HUDEP-2 (cell line): ENCODE measurements at regions not wholly inside any gene's neighbourhood (a gene's known extent, or its start where the extent isn't known, plus 50 kb on each side); places are given as distances from the start of the nearest gene placed in this dataset.

Experiments used
- DNase-seq, 76 experiments: peaks; one replicate each; lab custom pipeline; 2025; ENCODE audit not compliant: unreplicated experiment in 76 of 76; lab: John Stamatoyannopoulos, UW

- no peak for DNase-seq
Observed at GRCh38 chr9:80448996-80449395, 877.2 kb downstream of the TLE4 start.

DNA sequence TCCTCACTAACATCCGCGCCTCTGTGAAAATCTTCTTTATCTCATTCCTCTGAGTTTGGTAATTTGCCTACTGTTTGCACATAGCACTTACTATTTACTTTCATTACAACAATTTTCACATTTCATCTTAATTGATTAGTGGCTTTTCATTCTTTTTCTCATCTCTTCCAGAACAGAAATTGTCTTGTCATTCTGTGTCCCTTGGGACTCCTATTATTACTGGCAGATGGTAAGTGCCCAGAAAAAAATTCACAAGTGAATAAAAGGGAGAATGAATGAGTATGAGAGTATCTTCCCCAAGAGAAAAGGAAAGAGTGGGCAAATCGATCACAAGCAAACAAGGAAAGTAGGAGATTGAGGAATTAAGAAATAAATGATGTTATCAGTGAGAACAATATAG, 876.1 kb downstream of the TLE4 start:
- no peak for DNase-seq

GRCh38 chr9:80440724-80441123, 869.0 kb downstream of the TLE4 start:
- DNase-seq = no peak

- no peak for DNase-seq
Observed at GRCh38 chr9:80437825-80438224, 866.1 kb downstream of the TLE4 start.

DNA sequence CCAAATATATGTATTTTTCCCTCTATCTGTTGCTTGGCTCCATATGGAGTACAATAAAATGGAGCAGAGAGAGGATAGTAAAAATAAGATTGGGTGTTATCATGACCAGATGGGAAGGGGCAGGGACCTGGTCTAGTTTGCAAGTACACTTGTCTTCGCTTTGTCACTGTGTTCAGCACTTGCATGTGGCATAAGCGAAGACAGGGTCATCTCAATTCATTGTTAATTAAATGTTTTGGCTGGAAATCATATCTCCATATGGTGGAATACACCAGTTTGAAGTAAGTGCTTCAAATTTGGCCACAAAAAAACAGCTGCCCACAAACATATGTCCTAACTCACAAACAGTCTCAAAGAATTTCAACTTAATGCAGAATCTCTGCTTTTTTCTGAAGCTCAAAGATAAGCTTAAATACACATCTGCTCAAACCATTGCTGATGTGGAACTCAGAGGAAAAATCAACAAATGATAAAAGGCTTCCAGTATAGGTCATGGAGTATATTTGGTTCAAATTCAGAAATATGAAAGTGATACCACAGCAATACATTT, 865.4 kb downstream of the TLE4 start:
- DNase-seq = no peak

DNA sequence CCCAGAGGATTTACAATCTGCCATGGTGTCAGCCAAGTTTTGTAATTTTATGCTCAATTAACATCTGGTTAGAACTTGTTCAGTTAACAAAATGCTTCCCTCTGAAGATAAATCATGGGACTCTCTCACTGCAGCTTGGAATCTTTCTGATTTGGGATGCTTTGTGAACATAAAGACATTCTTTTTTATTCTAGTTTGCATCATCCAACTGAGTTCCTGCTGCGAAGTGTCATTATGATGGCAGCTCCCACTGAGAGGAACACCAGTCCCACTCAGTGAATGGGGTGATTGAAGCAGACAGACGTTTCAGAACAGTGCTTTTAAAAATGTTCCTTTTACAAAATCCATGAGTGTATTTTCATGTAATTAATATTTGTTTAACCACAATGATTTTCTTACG, 863.8 kb downstream of the TLE4 start:
- no peak for DNase-seq

GRCh38 chr9:80426992-80427391, 855.2 kb downstream of the TLE4 start:
- DNase-seq = no peak

GRCh38 chr9:80417211-80417773, 845.5 kb downstream of the TLE4 start:
- no peak for DNase-seq

- no peak for DNase-seq
Observed at GRCh38 chr9:80410106-80410505, 838.3 kb downstream of the TLE4 start.

GRCh38 chr9:80407220-80407619, 835.5 kb downstream of the TLE4 start:
- DNase-seq = no peak

- no peak for DNase-seq
Observed at GRCh38 chr9:80401243-80401642, 829.5 kb downstream of the TLE4 start.

GRCh38 chr9:80400624-80401230, 829.0 kb downstream of the TLE4 start:
- no peak for DNase-seq

DNA sequence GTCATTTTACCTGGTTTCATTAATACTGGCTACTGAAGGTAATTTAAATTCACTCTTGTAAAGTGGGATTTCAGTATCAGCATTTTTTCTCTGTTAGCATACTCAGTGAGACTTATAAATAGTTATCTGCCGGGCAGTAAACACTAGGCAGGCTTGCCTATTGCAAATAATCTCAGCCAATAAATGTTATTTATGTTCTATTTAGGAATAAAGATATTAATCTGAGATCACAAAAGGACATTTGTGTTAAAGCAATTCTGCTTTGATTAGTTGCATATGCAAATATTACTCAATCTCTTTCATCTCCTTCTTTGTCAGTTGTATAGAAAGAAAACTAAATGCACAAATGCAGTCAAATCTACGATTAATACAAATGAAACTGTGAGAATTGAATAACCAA, 827.8 kb downstream of the TLE4 start:
- no peak for DNase-seq

DNA sequence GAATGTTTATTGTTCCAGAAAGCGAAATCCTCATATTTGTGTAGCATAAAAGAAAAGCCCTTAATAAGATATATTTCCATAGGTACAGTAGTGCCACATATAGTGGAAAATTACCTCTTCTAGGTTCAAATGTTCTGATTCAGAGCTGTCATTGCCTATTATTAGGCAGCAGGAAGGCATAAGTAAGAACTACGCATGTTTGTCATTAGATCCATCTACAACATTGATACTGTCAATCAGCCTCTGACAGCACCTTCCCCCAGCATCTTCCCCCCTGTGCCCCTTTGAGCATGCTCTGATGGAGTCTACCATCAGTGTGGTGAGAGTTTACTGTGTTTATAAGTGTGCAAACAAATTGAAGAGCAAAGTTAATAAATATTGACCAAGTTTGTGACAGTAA, 816.1 kb downstream of the TLE4 start:
- no peak for DNase-seq

DNA sequence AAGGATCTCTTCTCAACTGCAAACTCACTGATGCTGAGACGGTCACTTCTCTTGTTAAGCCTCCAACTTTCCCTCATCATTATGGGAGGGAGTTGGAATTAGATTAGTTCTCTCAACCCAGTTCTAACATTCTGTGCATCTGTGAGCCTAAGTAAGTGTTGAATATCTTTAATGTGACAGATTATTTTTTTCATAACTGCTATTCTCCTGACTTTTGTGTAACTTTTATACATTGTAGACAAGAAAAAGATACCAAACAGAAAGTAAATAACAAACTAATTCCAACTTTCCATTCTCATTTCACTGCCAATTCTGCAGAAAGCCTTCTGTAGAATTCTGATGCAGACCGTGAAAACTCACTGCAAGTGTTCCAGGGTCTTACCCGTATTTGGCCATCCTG, 813.5 kb downstream of the TLE4 start:
- DNase-seq = no peak

DNA sequence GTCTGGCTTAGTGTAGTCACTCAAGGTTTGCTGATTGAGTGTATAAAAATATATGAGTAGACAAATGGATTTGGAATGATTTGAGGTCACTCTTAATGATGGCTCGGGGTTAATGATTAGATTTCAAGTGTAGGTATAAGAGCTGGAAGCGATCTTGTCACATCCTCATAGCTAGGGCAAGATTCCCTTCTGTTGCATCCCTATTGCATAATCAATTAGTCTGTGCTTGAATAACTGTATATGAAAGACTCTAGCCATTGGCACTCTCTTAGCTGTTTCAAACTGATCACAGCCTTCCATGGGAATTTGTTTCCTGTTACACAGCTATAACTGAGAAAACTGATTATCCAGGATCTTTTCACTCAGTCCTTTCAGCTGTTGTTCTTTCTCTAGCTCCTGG, 811.6 kb downstream of the TLE4 start:
- no peak for DNase-seq

DNA sequence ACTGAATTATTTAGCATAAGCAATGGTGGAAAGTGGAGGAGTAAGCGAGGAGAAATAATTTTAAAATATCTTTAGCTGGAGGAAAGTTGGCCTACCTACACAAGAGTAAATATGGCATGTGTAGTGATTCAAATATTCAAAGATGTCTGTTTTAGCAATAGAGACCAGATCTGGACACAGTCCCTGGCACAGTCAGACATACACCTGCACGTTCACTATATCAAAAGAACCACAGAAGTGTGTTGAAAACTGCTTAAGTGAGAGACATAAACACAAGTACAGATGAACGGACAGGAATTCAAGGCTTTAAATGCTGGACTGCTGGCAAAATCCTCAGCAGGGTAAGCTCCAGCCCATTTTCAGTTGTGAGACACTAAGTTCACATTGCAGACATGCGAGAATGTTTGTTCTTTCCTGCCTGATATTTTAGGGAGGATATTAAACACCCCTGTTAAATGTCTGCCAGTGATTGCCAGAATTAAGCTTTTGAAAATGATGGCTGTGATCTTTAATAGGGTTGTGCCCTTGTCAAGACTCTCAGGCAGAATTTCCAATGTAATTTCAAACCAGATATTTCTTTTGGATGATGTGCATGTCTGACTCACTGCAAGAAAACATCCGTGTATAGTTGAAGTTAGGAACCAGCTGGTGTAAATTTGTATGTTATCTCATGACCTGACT, 810.6 kb downstream of the TLE4 start:
- no peak for DNase-seq

DNA sequence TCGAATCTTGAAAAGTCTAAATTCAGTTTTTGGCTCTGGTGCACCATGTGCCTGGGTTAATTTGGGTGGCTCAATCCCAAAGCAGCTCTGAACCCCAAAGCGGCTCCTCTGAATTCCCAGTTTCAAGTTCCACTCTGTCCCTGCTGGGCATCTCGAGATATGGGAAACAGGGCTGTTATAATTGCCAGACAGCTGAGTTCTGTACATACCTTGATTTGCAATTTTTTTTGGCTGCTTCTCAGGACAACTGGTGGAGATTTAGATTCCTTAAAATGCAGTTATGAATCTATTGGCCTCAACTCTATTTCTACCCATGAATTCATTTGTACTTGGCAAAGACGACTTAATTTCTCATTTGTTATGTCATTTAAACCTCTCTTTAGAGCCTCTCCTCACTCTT, 808.5 kb downstream of the TLE4 start:
- DNase-seq = no peak

DNA sequence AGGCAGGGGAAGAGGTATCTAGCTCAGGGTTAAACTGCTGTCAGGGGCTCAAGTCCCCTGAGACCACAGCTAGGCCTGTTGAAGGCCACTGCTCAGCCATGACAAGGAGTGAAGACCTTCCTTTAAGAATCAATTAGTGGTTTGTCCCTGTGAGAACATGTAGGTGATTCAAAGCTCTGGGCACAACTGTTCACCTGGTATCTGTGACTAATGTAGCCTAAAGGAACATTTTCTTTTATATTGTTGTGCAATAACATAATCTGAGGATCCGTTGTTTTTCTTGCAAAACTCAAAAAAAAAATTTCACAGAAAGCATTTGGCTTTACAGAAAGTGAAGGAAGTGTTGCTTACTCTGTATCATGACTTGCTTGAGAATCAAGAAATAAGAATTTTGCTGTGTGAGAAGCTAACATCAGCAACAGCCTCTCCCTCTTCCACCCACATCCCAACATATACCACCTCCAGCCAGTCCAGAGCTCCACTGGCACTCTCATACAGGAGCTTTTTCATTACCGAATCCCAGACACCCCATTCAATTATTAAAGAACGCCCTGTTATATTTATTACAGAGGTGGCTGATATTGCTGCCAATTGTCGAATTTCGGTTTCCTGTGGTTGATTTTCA, 807.0 kb downstream of the TLE4 start:
- DNase-seq = no peak

- DNase-seq = no peak
Observed at GRCh38 chr9:80376180-80376579, 804.4 kb downstream of the TLE4 start.

GRCh38 chr9:80375477-80375876, 803.7 kb downstream of the TLE4 start:
- no peak for DNase-seq

DNA sequence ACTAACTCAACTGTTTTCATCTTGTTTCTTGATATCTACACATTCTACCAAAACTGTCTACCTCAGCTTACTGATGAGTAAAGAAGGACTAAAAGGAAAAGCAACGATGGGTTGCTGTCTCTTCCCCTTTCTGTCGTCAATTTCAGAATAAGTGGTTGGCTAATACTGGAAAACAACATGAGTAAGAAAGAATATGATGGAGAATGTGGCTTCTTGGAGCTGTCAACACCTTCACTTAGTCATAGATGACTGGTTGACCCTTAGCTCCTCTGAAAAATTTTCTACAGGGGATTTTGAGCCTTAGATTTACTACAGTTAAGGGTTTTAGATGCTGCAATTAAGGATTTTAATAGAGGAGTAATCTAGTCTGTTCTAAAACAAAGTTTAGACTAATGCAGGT, 797.9 kb downstream of the TLE4 start:
- DNase-seq = no peak
